HG02938 (cell line): ENCODE measurements at regions not wholly inside any gene's neighbourhood (a gene's known extent, or its start where the extent isn't known, plus 50 kb on each side); places are given as distances from the start of the nearest gene placed in this dataset.
"Not testable (repeated sequence)": the region's sequence is repeated elsewhere in the genome, so short reads cannot be mapped to it uniquely, and the experiment has no call there.

Experiments
- ATAC-seq: cut with Tn5 transposase; IDR thresholded peaks from one replicate; pipeline ENCODE4 v1.9.1; 2021; ENCODE audit warnings: mild to moderate bottlenecking, moderate library complexity; ENCODE audit not compliant: unreplicated experiment

- no peak for ATAC-seq
Measured at GRCh38 chr4:57199267-57199666, 89.1 kb upstream of the IGFBP7 start.

- no peak for ATAC-seq
Measured at GRCh38 chr4:57195622-57196021, 85.4 kb upstream of the IGFBP7 start.

DNA sequence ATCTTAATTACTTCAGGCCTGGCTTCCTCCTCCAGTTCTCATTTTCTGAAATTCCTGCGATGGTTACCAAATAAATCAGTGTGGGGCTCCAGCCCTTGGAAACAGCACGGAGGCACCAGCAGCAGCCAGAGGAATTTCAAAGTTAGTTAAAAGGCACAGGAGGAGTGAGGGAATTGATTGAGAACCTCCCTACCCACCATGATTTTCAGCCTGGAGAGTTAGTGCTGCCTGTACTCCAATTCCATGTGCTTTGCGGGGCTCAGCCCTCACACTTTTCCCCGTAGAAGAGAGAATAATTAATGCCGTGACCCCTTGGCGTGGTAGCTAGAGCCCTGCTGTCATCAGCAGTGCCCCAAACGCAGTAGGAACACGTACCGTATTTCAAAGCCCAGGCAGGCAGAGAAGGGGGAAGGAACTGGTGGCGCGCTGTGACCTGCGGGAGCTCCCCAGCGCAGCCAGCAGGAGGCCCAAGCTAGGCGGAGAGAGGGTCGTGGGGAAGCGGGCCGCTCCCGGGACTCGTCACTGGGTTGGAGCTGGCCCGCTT is 84.0 kb upstream of the IGFBP7 start:
- no peak for ATAC-seq

- no peak for ATAC-seq
Measured at GRCh38 chr4:57193209-57193810, 83.1 kb upstream of the IGFBP7 start.

GRCh38 chr4:57191523-57192034 is 81.4 kb upstream of the IGFBP7 start:
- ATAC-seq: no peak

GRCh38 chr4:57190601-57191481 is 80.7 kb upstream of the IGFBP7 start:
- no peak for ATAC-seq

DNA sequence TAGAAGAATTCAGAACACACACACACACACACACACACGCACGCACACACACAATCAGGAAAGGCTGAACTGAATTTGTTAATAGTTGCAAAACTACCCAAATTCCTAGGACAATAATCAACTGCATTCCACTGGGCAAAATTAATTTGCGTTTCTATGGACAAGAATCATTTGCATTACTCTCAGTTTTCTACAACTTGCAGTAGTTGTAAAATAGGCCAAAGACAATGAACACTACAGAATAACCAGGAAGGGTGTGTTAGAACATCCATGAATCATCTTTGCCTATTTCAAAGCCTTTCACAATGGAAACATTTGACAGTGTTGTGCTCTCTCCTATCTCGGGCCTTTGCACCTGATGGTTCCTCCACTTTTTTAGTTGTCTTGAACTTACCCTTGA is 77.1 kb upstream of the IGFBP7 start:
- ATAC-seq: no peak

- no peak for ATAC-seq
Measured at GRCh38 chr4:57184378-57185029, 74.3 kb upstream of the IGFBP7 start.

- no peak for ATAC-seq
Measured at GRCh38 chr4:57182132-57182874, 72.1 kb upstream of the IGFBP7 start.

GRCh38 chr4:57173136-57173535 is 63.0 kb upstream of the IGFBP7 start:
- ATAC-seq: not testable (repeated sequence)

DNA sequence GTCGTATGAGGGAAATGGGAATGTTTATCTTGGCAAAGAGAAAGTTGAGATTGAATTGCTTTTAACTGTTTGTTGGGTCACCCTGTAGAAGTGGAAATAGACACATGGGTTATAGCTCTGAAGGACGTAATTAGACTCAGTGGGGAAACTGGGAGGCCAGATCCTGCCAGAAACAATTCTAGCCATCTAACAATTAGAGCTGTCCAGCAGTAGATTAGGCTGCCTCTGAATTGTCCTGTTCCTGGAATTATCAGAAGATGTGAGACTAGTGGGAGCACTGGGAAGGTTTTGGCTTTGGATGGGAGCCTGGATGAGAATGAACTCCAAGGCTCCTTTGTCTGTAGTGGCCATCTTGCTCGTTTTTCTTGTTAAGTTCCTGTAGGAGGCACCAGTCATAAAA is 61.9 kb upstream of the IGFBP7 start:
- no peak for ATAC-seq

GRCh38 chr4:57168982-57169381 is 58.8 kb upstream of the IGFBP7 start:
- ATAC-seq: no peak

DNA sequence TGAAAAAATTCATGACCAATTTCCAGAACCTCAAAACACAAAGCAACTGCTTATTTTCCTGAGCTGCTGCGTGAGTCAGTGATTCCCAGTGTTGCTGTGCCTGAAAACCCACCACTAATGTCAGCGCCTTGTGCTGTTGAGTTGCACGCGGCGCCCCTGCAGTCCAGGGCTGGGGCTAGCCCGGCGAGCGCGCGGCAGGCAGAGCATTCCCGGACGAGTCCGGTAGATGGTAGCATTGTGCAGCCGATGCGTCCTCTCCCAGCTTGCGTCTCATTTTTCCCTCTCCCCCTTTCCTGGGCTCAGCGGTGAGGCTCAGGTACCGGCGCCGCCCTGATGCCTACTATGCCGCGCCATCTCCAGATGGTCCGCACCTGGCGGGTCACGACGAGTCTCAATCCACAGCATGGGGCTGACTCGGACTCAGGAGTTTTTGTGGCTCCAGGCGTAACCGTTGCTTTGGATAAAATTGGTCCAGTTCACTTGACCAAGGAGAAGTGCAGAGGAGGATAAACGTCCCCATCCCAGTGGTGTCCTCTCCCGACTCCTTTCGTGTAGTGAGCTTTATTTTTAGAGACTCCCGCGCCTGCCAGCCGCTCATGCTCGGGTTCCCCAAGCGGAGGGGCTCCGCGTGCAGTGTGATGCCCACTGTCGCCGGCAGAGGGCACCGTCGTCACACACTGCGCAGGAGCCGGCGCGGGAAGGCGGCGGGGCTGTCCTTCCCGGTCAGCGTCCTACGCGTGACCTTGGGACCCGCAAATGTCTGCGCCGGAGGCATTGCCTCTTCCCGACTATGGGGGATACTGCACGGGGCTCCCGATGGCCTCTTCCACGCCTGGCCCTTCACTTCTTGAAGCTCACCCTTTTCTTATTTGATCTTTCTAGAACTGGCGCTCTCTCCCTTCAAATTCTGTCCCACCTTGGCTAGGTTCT is 53.6 kb upstream of the IGFBP7 start:
- ATAC-seq: peak; percentile 91

DNA sequence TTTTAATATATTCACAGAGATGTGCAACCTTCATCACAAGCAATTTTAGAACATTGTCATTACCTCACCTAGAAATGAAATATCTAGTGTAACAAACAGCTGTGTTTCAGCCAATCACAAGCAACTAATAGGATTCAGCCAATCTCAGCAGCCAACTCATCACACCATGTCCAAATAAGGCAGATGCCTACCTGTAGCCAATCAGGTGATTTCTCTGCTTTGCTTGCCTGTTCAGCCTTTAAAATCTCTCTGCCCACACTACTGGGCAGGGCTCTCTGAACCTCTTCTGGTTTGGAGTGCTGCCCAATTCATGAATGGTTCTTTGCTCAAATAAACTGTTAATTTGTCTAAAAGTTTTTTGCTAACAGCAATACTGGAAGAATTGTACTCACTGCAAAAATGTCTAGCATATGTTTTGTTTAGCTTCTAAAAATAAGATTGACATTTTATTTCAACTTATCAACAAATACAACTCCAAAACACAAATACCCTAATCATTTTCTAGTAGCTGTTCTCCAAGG is 52.4 kb upstream of the IGFBP7 start:
- no peak for ATAC-seq
